Cardiac muscle cell (in vitro differentiated cells and primary cell): ENCODE measurements at regions not wholly inside any gene's neighbourhood (a gene's known extent, or its start where the extent isn't known, plus 50 kb on each side); places are given as distances from the start of the nearest gene placed in this dataset.
A peak's percentile ranks its signal among the peaks of the same experiment; 100 is the strongest.

Experiments
- DNase-seq, 2 donors: peaks; one replicate each; pipeline versions ENCODE4 v3.0.0 to v3.0.0-alpha.2; 2010 to 2017; ENCODE audit warnings: low read depth in 1 of 2, low spot score in 1 of 2
- H3K27ac ChIP-seq: fragments of 200-600 bp; sonication (generic); 2 replicates; pipeline ENCODE4 v1.5.1; 2016
- H3K27me3 ChIP-seq: fragments of 200-600 bp; sonication (generic); 2 replicates; pipeline ENCODE4 v1.6.0; 2016; ENCODE audit warnings: control low read depth
- H3K36me3 ChIP-seq: fragments of 200-600 bp; sonication (generic); 2 replicates; pipeline ENCODE4 v1.5.1; 2016; ENCODE audit warnings: control low read depth
- H3K4me1 ChIP-seq: fragments of 200-600 bp; sonication (generic); 2 replicates; pipeline ENCODE4 v1.8.1; 2017; ENCODE audit warnings: low read depth, mild to moderate bottlenecking, mixed run types
- H3K4me3 ChIP-seq: fragments of 200-600 bp; sonication (generic); 2 replicates; pipeline ENCODE4 v1.5.1; 2016; ENCODE audit warnings: mild to moderate bottlenecking
- H3K9me3 ChIP-seq: fragments of 200-600 bp; sonication (generic); 2 replicates; pipeline ENCODE4 v1.5.1; 2017; ENCODE audit warnings: low read depth, mild to moderate bottlenecking, control low read depth
- TF ChIP-seq, protein P1 (sequence below): IDR thresholded peaks from 2 replicates; pipeline ENCODE4 v1.5.1; 2012; ENCODE audit warnings: low read depth, mild to moderate bottlenecking, low read length

DNA sequence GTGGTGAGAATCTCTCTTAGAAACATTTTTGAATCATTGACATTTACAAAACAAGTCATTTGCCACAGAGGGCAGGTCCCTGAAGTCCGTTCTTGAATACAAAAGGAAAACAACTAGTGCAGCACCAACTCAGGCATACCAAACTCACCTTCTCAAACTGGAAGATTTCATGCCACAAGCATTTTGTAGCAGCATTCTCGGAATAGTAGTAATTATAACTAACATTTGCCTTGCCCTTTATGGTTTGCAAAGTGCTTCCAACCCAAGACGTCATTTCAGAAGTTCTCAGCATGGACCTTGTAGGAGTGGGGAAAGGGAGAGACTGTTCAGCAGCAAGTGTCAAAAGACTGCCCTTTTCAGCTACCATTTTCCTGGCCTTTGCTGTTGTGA is 344.6 kb downstream of the RFC3 start:
- Histone ChIP-seq H3K4me3 (no peak overlapping the region), H3K27me3 (no peaks in the 10 kb centered on the region), H3K27ac (peak overlapping the region; percentile 5)

DNA sequence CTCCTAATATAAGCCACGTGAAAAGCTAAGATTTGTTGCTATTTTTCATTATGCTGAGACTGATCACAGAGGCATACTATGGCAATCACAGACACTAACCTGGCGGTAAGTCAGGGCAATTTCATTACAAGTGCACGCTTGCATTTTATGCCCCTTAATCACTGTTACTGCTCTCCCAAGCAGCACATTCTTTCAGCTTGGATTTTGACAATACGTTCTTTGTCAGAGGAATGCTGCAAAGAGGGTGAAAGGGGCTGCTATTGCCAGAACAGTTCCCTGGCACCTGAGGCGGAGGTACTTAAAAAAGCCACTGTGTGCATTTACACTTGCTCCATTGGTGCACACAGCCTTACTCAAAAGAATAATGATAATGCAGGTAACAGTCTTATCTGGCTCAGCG is 346.6 kb downstream of the RFC3 start:
- H3K27me3 ChIP-seq = no peaks in the 10 kb centered on the region
- H3K27ac ChIP-seq = no peak overlapping the region
- no peaks in the 10 kb centered on the region for H3K36me3 ChIP-seq
- TF ChIP-seq, protein P1, sequence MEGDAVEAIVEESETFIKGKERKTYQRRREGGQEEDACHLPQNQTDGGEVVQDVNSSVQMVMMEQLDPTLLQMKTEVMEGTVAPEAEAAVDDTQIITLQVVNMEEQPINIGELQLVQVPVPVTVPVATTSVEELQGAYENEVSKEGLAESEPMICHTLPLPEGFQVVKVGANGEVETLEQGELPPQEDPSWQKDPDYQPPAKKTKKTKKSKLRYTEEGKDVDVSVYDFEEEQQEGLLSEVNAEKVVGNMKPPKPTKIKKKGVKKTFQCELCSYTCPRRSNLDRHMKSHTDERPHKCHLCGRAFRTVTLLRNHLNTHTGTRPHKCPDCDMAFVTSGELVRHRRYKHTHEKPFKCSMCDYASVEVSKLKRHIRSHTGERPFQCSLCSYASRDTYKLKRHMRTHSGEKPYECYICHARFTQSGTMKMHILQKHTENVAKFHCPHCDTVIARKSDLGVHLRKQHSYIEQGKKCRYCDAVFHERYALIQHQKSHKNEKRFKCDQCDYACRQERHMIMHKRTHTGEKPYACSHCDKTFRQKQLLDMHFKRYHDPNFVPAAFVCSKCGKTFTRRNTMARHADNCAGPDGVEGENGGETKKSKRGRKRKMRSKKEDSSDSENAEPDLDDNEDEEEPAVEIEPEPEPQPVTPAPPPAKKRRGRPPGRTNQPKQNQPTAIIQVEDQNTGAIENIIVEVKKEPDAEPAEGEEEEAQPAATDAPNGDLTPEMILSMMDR = no peak
- H3K9me3 ChIP-seq = no peaks in the 10 kb centered on the region
- DNase-seq = no peak
- H3K4me3 ChIP-seq = no peak overlapping the region
- peaks cover 8% of the 10 kb centered on the region for H3K4me1 ChIP-seq

More for the DNA sequence above, 344.6 kb downstream of the RFC3 start:
- Histone ChIP-seq H3K4me1 (peaks cover 8% of the 10 kb centered on the region), H3K36me3 (no peaks in the 10 kb centered on the region), H3K9me3 (no peaks in the 10 kb centered on the region)
- TF ChIP-seq, protein P1 = no peak
- DNase-seq = peak in 1 of 2 donors; percentile 27

GRCh38 chr13:34165158-34165557 is 347.2 kb downstream of the RFC3 start:
- TF ChIP-seq, protein P1 = no peak
- Histone ChIP-seq H3K27me3 (no peaks in the 10 kb centered on the region), H3K4me3 (no peak overlapping the region), H3K9me3 (no peaks in the 10 kb centered on the region), H3K27ac (no peak overlapping the region), H3K4me1 (peaks cover 8% of the 10 kb centered on the region), H3K36me3 (no peaks in the 10 kb centered on the region)
- DNase-seq = no peak

DNA sequence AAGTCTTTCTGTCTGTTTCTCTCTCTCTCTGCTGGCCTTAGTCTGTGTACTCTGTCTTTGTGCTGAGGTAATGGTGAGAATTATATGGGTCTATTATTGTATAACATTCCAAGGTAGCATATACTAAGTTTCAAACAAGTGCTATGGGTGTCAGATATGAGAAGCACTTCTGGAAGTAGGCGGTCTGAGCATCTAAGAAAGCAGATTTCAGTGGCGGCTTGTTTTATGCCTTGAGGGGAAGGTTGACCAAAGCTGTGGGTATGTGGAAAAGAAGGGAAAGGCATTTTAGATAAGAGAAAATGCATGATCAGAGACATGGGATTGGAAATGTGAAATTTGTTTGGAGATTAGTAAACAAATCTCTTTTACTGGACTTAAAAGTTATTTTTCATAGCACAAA is 348.5 kb downstream of the RFC3 start:
- Histone ChIP-seq H3K36me3 (no peaks in the 10 kb centered on the region), H3K27ac (no peak overlapping the region), H3K9me3 (no peaks in the 10 kb centered on the region), H3K4me1 (peaks cover 8% of the 10 kb centered on the region), H3K27me3 (no peaks in the 10 kb centered on the region), H3K4me3 (no peak overlapping the region)
- TF ChIP-seq, protein P1 = no peak
- no peak for DNase-seq

GRCh38 chr13:34167347-34167746 is 349.4 kb downstream of the RFC3 start:
- Histone ChIP-seq H3K36me3 (no peaks in the 10 kb centered on the region), H3K27ac (no peak overlapping the region), H3K9me3 (no peaks in the 10 kb centered on the region), H3K4me1 (peaks cover 4% of the 10 kb centered on the region), H3K4me3 (no peak overlapping the region), H3K27me3 (no peaks in the 10 kb centered on the region)
- TF ChIP-seq, protein P1 = no peak
- no peak for DNase-seq

DNA sequence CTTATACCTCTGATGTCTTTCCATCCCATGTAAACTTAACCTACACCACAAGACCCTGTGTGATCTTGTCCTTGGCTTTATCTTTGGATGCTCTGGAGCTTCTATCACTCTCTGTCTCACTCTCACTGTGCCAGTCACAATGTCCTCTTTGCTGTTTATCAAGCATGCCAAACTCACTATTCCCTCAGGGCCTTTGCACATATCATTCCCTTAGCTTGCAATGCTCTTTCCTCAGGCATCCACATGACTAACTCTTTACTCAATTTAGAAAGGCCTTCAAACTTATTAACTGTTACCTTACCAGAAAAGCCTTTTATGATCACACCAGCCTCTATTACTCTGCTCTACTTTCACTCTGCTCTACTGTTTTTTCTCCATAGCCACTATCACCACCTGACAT is 354.1 kb downstream of the RFC3 start:
- TF ChIP-seq, protein P1 = no peak
- Histone ChIP-seq H3K36me3 (no peaks in the 10 kb centered on the region), H3K27me3 (no peaks in the 10 kb centered on the region), H3K27ac (no peak overlapping the region), H3K4me3 (no peak overlapping the region), H3K4me1 (no peaks in the 10 kb centered on the region), H3K9me3 (no peaks in the 10 kb centered on the region)
- no peak for DNase-seq
